OCI-LY7 (cell line): ENCODE measurements at regions not wholly inside any gene's neighbourhood (a gene's known extent, or its start where the extent isn't known, plus 50 kb on each side); places are given as distances from the start of the nearest gene placed in this dataset.

Source experiments
- EZH2phosphoT487 ChIP-seq: fragments of 200-600 bp; sonication (generic); IDR thresholded peaks from 2 replicates; pipeline ENCODE4 v1.6.1; 2018; ENCODE audit warnings: low read depth, borderline replicate concordance, mild to moderate bottlenecking, mixed run types, antibody characterized with exemption, low read length, moderate library complexity, mixed read lengths
- TF ChIP-seq, protein P1 (sequence below): fragments of 200-600 bp; sonication (generic); conservative IDR thresholded peaks from 2 replicates; pipeline ENCODE4 v1.5.1; 2014; ENCODE audit warnings: mild to moderate bottlenecking, antibody characterized with exemption, low read length, moderate library complexity, mixed read lengths

DNA sequence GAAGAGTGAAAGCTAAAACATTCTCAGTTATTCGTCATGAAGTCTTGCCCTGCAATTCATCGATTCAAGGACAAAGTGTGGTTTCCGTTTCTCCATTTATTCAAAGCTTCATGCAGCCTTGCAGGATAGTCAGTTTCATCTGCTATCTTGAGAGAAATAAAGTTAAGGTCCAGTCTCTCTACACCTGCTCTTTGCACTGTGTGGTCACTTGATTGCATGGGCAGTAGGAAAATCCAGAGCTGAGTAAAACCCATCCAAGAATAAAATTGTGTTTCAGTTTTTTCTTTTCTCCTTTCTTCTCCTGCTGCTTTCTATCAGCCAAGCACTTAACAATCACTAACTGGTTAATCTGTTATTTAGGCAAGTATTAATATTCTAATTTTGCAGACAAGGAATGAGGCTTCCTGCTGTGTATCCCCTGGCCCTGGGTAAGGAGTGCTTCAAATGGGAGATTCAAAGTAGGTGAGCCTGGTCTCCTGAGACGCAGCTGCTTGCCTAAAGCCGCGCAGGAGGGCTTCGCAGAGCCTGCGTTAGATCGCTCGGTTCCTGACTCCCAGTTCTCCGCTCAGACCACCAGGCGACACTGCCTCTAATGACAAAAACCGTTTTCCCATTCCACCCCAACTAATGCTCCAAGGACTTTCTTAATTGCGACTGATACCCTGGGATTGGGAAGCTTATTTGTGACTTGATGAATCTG is 808.3 kb downstream of the TFAP2A start:
- TF ChIP-seq, protein P1, sequence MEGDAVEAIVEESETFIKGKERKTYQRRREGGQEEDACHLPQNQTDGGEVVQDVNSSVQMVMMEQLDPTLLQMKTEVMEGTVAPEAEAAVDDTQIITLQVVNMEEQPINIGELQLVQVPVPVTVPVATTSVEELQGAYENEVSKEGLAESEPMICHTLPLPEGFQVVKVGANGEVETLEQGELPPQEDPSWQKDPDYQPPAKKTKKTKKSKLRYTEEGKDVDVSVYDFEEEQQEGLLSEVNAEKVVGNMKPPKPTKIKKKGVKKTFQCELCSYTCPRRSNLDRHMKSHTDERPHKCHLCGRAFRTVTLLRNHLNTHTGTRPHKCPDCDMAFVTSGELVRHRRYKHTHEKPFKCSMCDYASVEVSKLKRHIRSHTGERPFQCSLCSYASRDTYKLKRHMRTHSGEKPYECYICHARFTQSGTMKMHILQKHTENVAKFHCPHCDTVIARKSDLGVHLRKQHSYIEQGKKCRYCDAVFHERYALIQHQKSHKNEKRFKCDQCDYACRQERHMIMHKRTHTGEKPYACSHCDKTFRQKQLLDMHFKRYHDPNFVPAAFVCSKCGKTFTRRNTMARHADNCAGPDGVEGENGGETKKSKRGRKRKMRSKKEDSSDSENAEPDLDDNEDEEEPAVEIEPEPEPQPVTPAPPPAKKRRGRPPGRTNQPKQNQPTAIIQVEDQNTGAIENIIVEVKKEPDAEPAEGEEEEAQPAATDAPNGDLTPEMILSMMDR = no peak
- TF ChIP-seq EZH2phosphoT487 = no peak
